ENCODE measurements at regions not wholly inside any gene's neighbourhood (a gene's known extent, or its start where the extent isn't known, plus 50 kb on each side); places are given as distances from the start of the nearest gene placed in this dataset.
"Not testable (repeated sequence)": the region's sequence is repeated elsewhere in the genome, so short reads cannot be mapped to it uniquely, and the experiment has no call there.

DNA sequence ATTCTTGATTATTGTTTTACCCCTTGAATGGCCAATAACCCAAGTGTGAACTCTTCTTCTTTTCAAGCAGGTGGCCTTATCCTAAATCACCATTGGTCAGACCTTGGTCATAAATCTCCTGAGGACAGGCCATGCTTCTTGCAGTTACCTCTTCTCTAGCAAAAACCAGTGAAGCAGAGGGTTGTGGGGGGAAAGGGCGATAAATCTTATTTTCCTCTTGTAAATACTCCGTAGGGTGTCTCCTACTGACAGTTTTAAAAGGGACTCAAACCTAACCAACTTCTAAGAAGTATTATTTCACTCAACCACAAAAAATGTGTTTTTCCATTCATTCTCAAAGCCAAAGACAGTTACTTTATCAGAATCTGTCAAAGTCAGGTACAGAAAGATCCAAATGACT lies 168.1 kb upstream of the RMP24 start:
- in situ Hi-C loops (cut with HindIII; ENCODE audit: low sequenced_read_pairs) = no loop called here
- DNase-seq (ENCODE audit: low read depth, low spot score) = no peak
- TF ChIP-seq, protein P1, sequence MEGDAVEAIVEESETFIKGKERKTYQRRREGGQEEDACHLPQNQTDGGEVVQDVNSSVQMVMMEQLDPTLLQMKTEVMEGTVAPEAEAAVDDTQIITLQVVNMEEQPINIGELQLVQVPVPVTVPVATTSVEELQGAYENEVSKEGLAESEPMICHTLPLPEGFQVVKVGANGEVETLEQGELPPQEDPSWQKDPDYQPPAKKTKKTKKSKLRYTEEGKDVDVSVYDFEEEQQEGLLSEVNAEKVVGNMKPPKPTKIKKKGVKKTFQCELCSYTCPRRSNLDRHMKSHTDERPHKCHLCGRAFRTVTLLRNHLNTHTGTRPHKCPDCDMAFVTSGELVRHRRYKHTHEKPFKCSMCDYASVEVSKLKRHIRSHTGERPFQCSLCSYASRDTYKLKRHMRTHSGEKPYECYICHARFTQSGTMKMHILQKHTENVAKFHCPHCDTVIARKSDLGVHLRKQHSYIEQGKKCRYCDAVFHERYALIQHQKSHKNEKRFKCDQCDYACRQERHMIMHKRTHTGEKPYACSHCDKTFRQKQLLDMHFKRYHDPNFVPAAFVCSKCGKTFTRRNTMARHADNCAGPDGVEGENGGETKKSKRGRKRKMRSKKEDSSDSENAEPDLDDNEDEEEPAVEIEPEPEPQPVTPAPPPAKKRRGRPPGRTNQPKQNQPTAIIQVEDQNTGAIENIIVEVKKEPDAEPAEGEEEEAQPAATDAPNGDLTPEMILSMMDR (IDR thresholded peaks at IDR 0.05; ENCODE audit: low read depth, low read length) = no peak
- no peak overlapping the region for H3K4me3 ChIP-seq (ENCODE audit: low read depth, low read length)

- no peak for DNase-seq (ENCODE audit: low read depth, low spot score)
- TF ChIP-seq, protein P1 (IDR thresholded peaks at IDR 0.05; ENCODE audit: low read depth, low read length) = no peak
- H3K4me3 ChIP-seq (ENCODE audit: low read depth, low read length) = no peak overlapping the region
- in situ Hi-C loops (cut with HindIII; ENCODE audit: low sequenced_read_pairs) = no loop called here
Measured at GRCh38 chr18:35807811-35808335, 164.6 kb upstream of the RMP24 start.

GRCh38 chr18:35808796-35809195 lies 163.7 kb upstream of the RMP24 start:
- in situ Hi-C loops (cut with HindIII; ENCODE audit: low sequenced_read_pairs) = no loop called here
- TF ChIP-seq, protein P1 (IDR thresholded peaks at IDR 0.05; ENCODE audit: low read depth, low read length) = no peak
- no peak for DNase-seq (ENCODE audit: low read depth, low spot score)
- H3K4me3 ChIP-seq (ENCODE audit: low read depth, low read length) = no peak overlapping the region

GRCh38 chr18:35810520-35810919 lies 162.0 kb upstream of the RMP24 start:
- in situ Hi-C loops (cut with HindIII; ENCODE audit: low sequenced_read_pairs) = no loop called here
- H3K4me3 ChIP-seq (ENCODE audit: low read depth, low read length) = no peak overlapping the region
- DNase-seq (ENCODE audit: low read depth, low spot score) = no peak
- TF ChIP-seq, protein P1 (IDR thresholded peaks at IDR 0.05; ENCODE audit: low read depth, low read length) = no peak

DNA sequence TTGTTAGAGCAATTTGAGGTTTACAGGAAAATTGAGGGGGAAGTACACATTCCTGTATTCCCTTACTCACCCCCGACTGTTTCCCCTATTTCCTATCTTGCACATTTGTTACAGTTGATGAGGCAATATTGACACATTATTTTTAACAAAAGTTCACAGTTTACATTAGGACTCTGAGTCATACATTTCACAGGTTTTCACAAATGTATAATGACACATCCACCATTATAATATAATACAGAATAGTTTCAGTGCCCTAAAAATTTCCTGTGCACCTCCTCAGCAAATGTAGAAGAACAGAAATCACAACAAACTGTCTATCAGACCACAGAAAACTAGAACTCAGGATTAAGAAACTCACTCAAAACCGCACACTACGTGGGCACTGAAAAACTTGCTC lies 160.6 kb upstream of the RMP24 start:
- no peak overlapping the region for H3K4me3 ChIP-seq (ENCODE audit: low read depth, low read length)
- in situ Hi-C loops (cut with HindIII; ENCODE audit: low sequenced_read_pairs) = no loop called here
- DNase-seq (ENCODE audit: low read depth, low spot score) = no peak
- TF ChIP-seq, protein P1 (IDR thresholded peaks at IDR 0.05; ENCODE audit: low read depth, low read length) = no peak

DNA sequence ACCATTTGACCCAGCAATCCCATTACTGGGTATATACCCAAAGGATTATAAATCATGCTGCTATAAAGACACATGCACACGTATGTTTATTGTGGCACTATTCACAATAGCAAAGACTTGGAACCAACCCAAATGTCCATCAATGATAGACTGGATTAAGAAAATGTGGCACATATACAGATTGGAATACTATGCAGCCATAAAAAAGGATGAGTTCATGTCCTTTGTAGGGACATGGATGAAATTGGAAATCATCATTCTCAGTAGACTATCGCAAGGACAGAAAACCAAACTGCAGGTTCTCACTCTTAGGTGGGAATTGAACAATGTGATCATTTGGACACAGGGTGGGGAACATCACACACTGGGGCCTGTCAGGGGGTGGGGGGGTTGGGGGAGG lies 157.5 kb upstream of the RMP24 start:
- in situ Hi-C loops (cut with HindIII; ENCODE audit: low sequenced_read_pairs); H3K4me3 ChIP-seq (ENCODE audit: low read depth, low read length); DNase-seq (ENCODE audit: low read depth, low spot score): not testable (repeated sequence)

DNA sequence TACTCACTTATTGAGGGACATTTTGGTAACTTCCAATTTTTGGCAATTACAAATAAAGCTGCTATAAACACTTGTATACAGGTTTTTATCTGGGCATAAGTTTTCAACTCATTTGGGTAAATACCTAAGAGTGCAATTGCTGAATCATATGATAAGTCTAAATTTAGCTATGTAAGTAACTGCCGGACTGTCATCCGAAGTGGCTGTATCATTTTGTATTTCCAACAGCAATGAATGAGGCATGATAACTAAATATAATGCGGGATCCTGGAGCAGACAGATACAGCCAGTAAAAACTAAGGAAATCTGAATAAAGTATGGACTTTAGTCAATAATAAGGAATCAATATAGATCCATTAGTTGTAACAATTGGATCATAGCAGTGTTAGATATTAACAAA lies 156.5 kb upstream of the RMP24 start:
- DNase-seq (ENCODE audit: low read depth, low spot score) = no peak
- in situ Hi-C loops (cut with HindIII; ENCODE audit: low sequenced_read_pairs) = no loop called here
- no peak overlapping the region for H3K4me3 ChIP-seq (ENCODE audit: low read depth, low read length)
- TF ChIP-seq, protein P1 (IDR thresholded peaks at IDR 0.05; ENCODE audit: low read depth, low read length) = no peak
